GM23248 (cell line): ENCODE measurements at regions not wholly inside any gene's neighbourhood (a gene's known extent, or its start where the extent isn't known, plus 50 kb on each side); places are given as distances from the start of the nearest gene placed in this dataset.
"Not testable (repeated sequence)": the region's sequence is repeated elsewhere in the genome, so short reads cannot be mapped to it uniquely, and the experiment has no call there.

Experiments
- DNase-seq: peaks from one replicate; pipeline ENCODE4 v3.0.0-alpha.2; 2015
- H2AFZ ChIP-seq: fragments of 200-600 bp; sonication (generic); 2 replicates; pipeline ENCODE4 v1.6.1; 2016; ENCODE audit warnings: antibody characterized with exemption
- H3F3A ChIP-seq: fragments of 200-600 bp; sonication (generic); 2 replicates; pipeline ENCODE4 v1.6.1; 2016; ENCODE audit warnings: mild to moderate bottlenecking, antibody characterized with exemption, mixed run types; ENCODE audit not compliant: insufficient read depth
- H3K27ac ChIP-seq: fragments of 200-600 bp; sonication (generic); 2 replicates; pipeline ENCODE4 v1.5.1; 2016; ENCODE audit warnings: mild to moderate bottlenecking
- H3K27me3 ChIP-seq: fragments of 200-600 bp; sonication (generic); replicated peaks from 2 replicates; pipeline ENCODE4 v1.6.1; 2016; ENCODE audit warnings: mild to moderate bottlenecking; ENCODE audit not compliant: insufficient read depth
- H3K36me3 ChIP-seq: fragments of 200-600 bp; sonication (generic); 2 replicates; pipeline ENCODE4 v1.6.1; 2016; ENCODE audit warnings: low read depth, mild to moderate bottlenecking
- H3K4me1 ChIP-seq: fragments of 200-600 bp; sonication (generic); 2 replicates; pipeline ENCODE4 v1.6.1; 2016; ENCODE audit warnings: mild to moderate bottlenecking; ENCODE audit not compliant: insufficient read depth
- H3K4me2 ChIP-seq: fragments of 200-600 bp; sonication (generic); one replicate; pipeline ENCODE4 v1.6.1; 2016; ENCODE audit warnings: mild to moderate bottlenecking; ENCODE audit not compliant: unreplicated experiment
- H3K4me3 ChIP-seq: fragments of 200-600 bp; sonication (generic); 2 replicates; pipeline ENCODE4 v1.5.1; 2016; ENCODE audit warnings: mild to moderate bottlenecking
- H3K79me2 ChIP-seq: fragments of 200-600 bp; sonication (generic); 2 replicates; pipeline ENCODE4 v1.6.1; 2016; ENCODE audit warnings: mild to moderate bottlenecking; ENCODE audit not compliant: insufficient read depth
- H3K9ac ChIP-seq: fragments of 200-600 bp; sonication (generic); 2 replicates; pipeline ENCODE4 v1.6.1; 2016; ENCODE audit warnings: mild to moderate bottlenecking
- H3K9me2 ChIP-seq: fragments of 200-600 bp; sonication (generic); 2 replicates; pipeline ENCODE4 v1.6.1; 2016; ENCODE audit warnings: mixed run types, mild to moderate bottlenecking, moderate library complexity; ENCODE audit not compliant: insufficient read depth
- H3K9me3 ChIP-seq: fragments of 200-600 bp; sonication (generic); one replicate; pipeline ENCODE4 v1.6.1; 2017; ENCODE audit warnings: low read depth
- H4K20me1 ChIP-seq: fragments of 200-600 bp; sonication (generic); 2 replicates; pipeline ENCODE4 v1.6.0; 2016; ENCODE audit not compliant: insufficient read depth
- EZH2 ChIP-seq: fragments of 200-600 bp; sonication (generic); IDR thresholded peaks from 2 replicates; pipeline ENCODE4 v1.6.1; 2018; ENCODE audit warnings: antibody characterized with exemption, mild to moderate bottlenecking; ENCODE audit not compliant: insufficient read depth, poor library complexity, severe bottlenecking
- EZH2phosphoT487 ChIP-seq: fragments of 200-600 bp; sonication (generic); IDR thresholded peaks from 2 replicates; pipeline ENCODE4 v1.6.1; 2018; ENCODE audit warnings: antibody characterized with exemption, moderate library complexity, mild to moderate bottlenecking, low read depth; ENCODE audit not compliant: insufficient read depth
- WGBS, 2 experiments: methylation state at CpG; one replicate each; pipeline ENCODE4 v1.1.6; 2015 to 2017; ENCODE audit warnings: low lambda C conversion rate in 2 of 2, low coverage in 1 of 2; ENCODE audit errors: missing lambda C conversion rate in 2 of 2; 5-methylcytosine and 5-hydroxymethylcytosine counted together
- in situ Hi-C: fragments of 300-500 bp; cut with MboI; formaldehyde crosslinking; loops from 2 replicates; pipeline ENCODE4 v1.15.0; 2020

DNA sequence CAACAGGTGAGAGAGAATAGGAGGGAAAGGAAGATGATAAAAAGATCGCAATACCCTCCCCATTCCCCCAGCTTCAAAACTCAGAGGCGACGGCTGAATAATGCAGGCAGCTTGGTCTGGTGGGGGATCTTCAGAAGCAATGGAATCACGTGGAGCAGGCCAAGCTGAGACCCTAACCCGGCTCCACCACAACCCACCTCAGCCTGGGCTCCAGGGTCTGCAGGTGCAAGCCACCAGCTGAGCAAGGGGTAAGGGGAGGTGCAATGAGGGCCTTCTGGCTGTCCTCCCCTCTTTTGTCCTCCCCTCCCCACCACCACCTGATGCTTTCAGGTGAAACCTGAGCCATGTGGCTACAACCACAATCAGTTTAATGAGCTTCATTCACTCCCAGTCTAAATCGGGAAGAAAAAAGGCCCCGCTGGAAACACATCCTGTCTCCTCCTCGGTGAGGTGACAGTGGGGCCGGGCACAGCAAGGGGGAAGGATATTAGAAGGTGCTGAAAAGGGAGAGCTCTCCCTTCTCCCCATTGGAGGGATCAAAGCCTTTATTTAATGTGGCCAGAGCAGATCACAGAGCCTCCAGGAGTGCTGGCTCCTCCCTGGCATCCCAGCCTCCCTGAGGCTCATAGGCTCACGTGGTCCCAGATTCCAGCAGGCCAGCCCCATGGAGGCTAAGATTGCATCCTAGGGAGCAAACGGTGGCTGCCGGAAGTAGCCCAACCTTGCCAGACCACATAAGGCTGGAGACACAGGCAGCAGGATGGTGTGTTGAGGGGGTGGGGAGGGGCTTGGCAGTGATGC is 261.0 kb downstream of the SOX9 start:
- Histone ChIP-seq H3K9me2 (no peaks in the 10 kb centered on the region), H3K36me3 (no peaks in the 10 kb centered on the region), H3F3A (peaks cover 10% of the 10 kb centered on the region), H3K4me2 (no peak overlapping the region), H2AFZ (no peak overlapping the region), H3K4me3 (no peak overlapping the region), H3K79me2 (no peaks in the 10 kb centered on the region), H3K9me3 (no peaks in the 10 kb centered on the region), H3K27me3 (no peaks in the 10 kb centered on the region), H3K9ac (no peak overlapping the region), H3K4me1 (peaks cover 13% of the 10 kb centered on the region), H4K20me1 (no peaks in the 10 kb centered on the region), H3K27ac (no peak overlapping the region)
- in situ Hi-C loops = no loop called here
- no peak for DNase-seq
- no peak for TF ChIP-seq EZH2phosphoT487
- no peak for TF ChIP-seq EZH2
- 85 to 90% methylated on average over 12 of the region's 12 CpGs for WGBS, 2 experiments

DNA sequence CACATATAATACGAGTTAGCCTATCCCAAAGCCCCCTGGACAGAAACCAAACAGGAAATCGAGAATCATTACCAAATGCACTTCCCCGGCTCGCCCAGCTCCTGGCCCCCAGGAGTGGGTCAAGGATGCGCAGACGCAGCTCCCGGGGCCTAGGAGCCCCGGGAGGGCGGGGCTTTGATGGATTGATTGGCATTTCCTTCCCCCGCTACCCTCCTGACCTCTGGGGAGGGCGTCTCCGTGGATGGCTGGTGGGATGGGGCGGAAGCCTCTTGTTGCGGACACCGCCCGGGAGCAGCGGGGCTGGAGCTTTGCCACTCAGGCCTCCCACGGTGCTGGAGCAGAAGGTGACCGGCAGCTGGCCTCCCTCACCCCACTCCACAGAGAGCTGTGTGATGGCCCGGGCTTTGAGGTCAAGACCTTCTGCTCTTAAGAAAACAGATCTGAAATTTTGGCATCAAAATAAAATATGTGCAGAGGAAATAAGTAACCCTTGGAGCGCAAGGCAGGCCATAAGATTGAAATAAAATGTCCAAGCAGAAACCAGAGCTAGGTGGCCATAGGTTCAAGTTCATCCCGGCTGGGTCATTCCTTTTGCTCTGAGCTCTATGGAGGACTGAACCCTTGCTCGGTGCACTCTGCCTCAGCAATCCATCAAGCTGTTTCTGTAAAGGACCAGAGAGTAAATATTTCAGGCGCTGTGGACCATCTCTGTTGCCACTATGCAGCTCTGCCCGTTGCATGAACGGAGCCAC is 262.3 kb downstream of the SOX9 start:
- 90 to 94% methylated on average over 24 to 26 of the region's 26 CpGs for WGBS, 2 experiments
- H3K9me3 ChIP-seq = no peaks in the 10 kb centered on the region
- no peak overlapping the region for H2AFZ ChIP-seq
- H3K4me2 ChIP-seq = no peak overlapping the region
- H3K79me2 ChIP-seq = no peaks in the 10 kb centered on the region
- no peaks in the 10 kb centered on the region for H3K9me2 ChIP-seq
- peaks cover 21% of the 10 kb centered on the region for H3K4me1 ChIP-seq
- H3K27me3 ChIP-seq = no peaks in the 10 kb centered on the region
- DNase-seq = no peak
- H3K27ac ChIP-seq = no peak overlapping the region
- no peak overlapping the region for H3K4me3 ChIP-seq
- no peak overlapping the region for H3K9ac ChIP-seq
- peaks cover 12% of the 10 kb centered on the region for H3F3A ChIP-seq
- H4K20me1 ChIP-seq = no peaks in the 10 kb centered on the region
- in situ Hi-C loops = no loop called here
- TF ChIP-seq EZH2 (no peak), EZH2phosphoT487 (no peak)
- H3K36me3 ChIP-seq = no peaks in the 10 kb centered on the region

DNA sequence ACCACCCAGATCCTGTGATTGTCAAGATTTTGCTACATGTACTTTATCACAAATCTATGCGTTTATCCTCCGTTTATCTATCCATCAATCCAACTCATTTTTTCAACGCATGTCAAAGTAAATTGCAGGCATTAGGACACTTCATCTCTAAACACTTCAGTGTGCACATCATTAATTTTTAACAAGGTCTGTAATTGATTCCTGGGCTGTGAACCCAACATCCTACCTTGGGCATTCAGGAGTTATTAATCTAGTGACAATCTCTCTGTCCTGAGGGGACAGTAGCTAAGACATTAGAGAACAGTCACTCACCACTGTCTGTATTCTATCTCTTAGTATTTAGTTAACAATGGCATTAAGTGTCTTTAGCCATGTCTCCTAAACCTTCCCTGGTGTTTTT is 264.7 kb downstream of the SOX9 start:
- no peaks in the 10 kb centered on the region for H3K36me3 ChIP-seq
- H3K4me3 ChIP-seq = no peak overlapping the region
- H3K27me3 ChIP-seq = no peaks in the 10 kb centered on the region
- H3K9ac ChIP-seq = no peak overlapping the region
- H3K4me1 ChIP-seq = peaks cover 22% of the 10 kb centered on the region
- no peak overlapping the region for H3K27ac ChIP-seq
- no peaks in the 10 kb centered on the region for H4K20me1 ChIP-seq
- H3F3A ChIP-seq = peaks cover 18% of the 10 kb centered on the region
- no peaks in the 10 kb centered on the region for H3K9me2 ChIP-seq
- H3K79me2 ChIP-seq = no peaks in the 10 kb centered on the region
- DNase-seq = no peak
- H3K4me2 ChIP-seq = no peak overlapping the region
- in situ Hi-C loops = no loop called here
- 94 to 98% methylated on average over 3 of the region's 3 CpGs for WGBS, 2 experiments
- TF ChIP-seq EZH2 = no peak
- no peak for TF ChIP-seq EZH2phosphoT487
- H3K9me3 ChIP-seq = no peaks in the 10 kb centered on the region
- no peak overlapping the region for H2AFZ ChIP-seq

DNA sequence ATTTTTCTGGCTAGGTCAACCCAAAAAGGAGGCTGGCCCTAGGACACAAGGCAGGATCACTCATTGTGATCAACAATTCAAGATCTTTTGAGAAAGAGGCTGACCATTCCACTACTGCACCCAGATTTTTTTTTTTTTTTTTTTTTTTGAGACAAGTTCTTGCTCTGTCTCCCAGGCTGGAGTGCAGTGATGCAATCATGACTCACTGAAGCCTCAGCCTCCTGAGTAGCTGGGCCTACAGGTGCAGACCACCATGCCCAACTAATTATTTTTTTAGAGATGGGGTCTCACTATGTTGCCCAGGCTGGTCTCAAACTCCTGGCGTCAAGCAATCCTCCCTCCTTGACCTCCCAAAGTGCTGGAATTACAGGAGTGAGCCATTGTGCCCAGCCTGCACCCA is 265.4 kb downstream of the SOX9 start:
- H3K9me3 ChIP-seq, H3K4me2 ChIP-seq, in situ Hi-C loops, H4K20me1 ChIP-seq, H2AFZ ChIP-seq, H3K27me3 ChIP-seq, H3K9me2 ChIP-seq, H3K27ac ChIP-seq, H3K4me3 ChIP-seq, H3K79me2 ChIP-seq, H3K9ac ChIP-seq, H3K36me3 ChIP-seq: not testable (repeated sequence)
- Histone ChIP-seq H3F3A (peaks cover 25% of the 10 kb centered on the region), H3K4me1 (peaks cover 29% of the 10 kb centered on the region)
- 50 to 56% methylated on average over 1 of the region's 1 CpG for WGBS, 2 experiments
- DNase-seq = peak; percentile 58
